IMR-90 (cell line): ENCODE measurements at regions not wholly inside any gene's neighbourhood (a gene's known extent, or its start where the extent isn't known, plus 50 kb on each side); places are given as distances from the start of the nearest gene placed in this dataset.

Experiments
- BHLHE40 ChIP-seq: fragments of 150-350 bp; IDR thresholded peaks from 2 replicates; pipeline ENCODE4 v1.6.1; 2016; ENCODE audit warnings: mild to moderate bottlenecking, low read depth, low read length
- MAFK ChIP-seq: IDR thresholded peaks from 2 replicates; pipeline ENCODE4 v1.6.1; 2012; ENCODE audit warnings: low read depth, low read length, improper control_type of control experiment
- MAZ ChIP-seq: IDR thresholded peaks from 2 replicates; pipeline ENCODE4 v1.6.1; 2012; ENCODE audit warnings: low read depth, mild to moderate bottlenecking, low read length, improper control_type of control experiment, moderate library complexity, borderline replicate concordance
- MXI1 ChIP-seq: IDR thresholded peaks from 2 replicates; pipeline ENCODE4 v1.6.1; 2012; ENCODE audit warnings: low read depth, mild to moderate bottlenecking, low read length, moderate library complexity, borderline replicate concordance
- POLR2A ChIP-seq: IDR thresholded peaks from 2 replicates; pipeline ENCODE4 v1.6.1; 2012; ENCODE audit warnings: mild to moderate bottlenecking, low read depth, low read length
- RAD21 ChIP-seq: IDR thresholded peaks from 2 replicates; pipeline ENCODE4 v1.6.1; 2012; ENCODE audit warnings: low read length, improper control_type of control experiment
- RCOR1 ChIP-seq: IDR thresholded peaks from 2 replicates; pipeline ENCODE4 v1.6.1; 2012; ENCODE audit warnings: mild to moderate bottlenecking, low read length, improper control_type of control experiment; ENCODE audit not compliant: insufficient replicate concordance
- RFX5 ChIP-seq: IDR thresholded peaks from 2 replicates; pipeline ENCODE4 v1.8.0; 2012; ENCODE audit warnings: low read depth, mild to moderate bottlenecking, low read length, moderate library complexity
- SMC3 ChIP-seq: fragments of 150-350 bp; IDR thresholded peaks from 2 replicates; pipeline ENCODE4 v1.6.1; 2016; ENCODE audit warnings: low read depth, mild to moderate bottlenecking, antibody characterized with exemption, low read length, moderate library complexity
- TF ChIP-seq, protein P1 (sequence below): conservative IDR thresholded peaks from 2 replicates; pipeline ENCODE4 v1.5.1; 2012; ENCODE audit warnings: mild to moderate bottlenecking, low read depth, low read length, improper control_type of control experiment
- TF ChIP-seq, protein P2 (sequence below): fragments of 150-350 bp; IDR thresholded peaks from 2 replicates; pipeline ENCODE4 v1.6.1; 2016; ENCODE audit warnings: low read depth, mild to moderate bottlenecking, low read length, moderate library complexity, borderline replicate concordance
- TF ChIP-seq, protein P3 (sequence below): fragments of 150-350 bp; IDR thresholded peaks from 2 replicates; pipeline ENCODE4 v1.6.1; 2017; ENCODE audit warnings: mild to moderate bottlenecking, antibody characterized with exemption, low read length, low read depth

DNA sequence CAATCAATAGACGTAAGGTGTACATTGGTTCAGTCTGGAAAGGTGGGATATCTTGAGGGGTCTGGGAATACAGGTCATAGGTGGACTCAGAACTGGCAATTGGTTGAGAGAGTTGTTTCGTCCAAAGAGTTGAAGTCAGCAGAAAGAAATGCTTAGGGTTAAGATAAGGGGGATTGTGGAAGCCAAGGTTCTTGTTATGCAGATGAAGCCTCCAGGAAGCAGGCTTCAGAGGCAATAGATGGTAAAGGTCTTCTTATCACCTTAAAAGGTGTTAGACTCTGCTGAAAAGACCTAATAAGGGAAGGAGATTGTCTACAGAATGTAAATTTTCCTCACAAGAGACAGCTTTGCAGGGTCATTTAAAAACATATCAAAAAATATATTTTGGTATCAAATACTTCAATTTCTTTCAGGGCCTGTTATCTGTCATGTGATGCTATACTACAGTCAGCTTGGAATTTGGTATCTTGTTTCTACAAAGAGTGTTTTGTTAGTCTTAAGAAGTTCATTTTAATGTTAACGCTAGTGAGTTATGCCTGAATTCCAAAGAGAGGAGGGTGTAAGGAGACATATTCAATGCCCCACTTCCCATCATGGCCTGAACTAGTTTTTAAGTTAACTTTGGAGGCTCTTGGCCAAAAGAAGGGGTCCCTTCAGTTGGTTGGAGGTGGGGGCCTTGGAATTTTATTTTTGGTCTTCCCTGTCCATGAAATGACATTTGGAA is 378.2 kb upstream of the ROBO2 start:
- no peak for TF ChIP-seq MAZ
- TF ChIP-seq, protein P1, sequence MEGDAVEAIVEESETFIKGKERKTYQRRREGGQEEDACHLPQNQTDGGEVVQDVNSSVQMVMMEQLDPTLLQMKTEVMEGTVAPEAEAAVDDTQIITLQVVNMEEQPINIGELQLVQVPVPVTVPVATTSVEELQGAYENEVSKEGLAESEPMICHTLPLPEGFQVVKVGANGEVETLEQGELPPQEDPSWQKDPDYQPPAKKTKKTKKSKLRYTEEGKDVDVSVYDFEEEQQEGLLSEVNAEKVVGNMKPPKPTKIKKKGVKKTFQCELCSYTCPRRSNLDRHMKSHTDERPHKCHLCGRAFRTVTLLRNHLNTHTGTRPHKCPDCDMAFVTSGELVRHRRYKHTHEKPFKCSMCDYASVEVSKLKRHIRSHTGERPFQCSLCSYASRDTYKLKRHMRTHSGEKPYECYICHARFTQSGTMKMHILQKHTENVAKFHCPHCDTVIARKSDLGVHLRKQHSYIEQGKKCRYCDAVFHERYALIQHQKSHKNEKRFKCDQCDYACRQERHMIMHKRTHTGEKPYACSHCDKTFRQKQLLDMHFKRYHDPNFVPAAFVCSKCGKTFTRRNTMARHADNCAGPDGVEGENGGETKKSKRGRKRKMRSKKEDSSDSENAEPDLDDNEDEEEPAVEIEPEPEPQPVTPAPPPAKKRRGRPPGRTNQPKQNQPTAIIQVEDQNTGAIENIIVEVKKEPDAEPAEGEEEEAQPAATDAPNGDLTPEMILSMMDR = no peak
- no peak for TF ChIP-seq POLR2A
- TF ChIP-seq, protein P2, sequence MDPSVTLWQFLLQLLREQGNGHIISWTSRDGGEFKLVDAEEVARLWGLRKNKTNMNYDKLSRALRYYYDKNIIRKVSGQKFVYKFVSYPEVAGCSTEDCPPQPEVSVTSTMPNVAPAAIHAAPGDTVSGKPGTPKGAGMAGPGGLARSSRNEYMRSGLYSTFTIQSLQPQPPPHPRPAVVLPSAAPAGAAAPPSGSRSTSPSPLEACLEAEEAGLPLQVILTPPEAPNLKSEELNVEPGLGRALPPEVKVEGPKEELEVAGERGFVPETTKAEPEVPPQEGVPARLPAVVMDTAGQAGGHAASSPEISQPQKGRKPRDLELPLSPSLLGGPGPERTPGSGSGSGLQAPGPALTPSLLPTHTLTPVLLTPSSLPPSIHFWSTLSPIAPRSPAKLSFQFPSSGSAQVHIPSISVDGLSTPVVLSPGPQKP = no peak
- no peak for TF ChIP-seq SMC3
- no peak for TF ChIP-seq RAD21
- TF ChIP-seq, protein P3, sequence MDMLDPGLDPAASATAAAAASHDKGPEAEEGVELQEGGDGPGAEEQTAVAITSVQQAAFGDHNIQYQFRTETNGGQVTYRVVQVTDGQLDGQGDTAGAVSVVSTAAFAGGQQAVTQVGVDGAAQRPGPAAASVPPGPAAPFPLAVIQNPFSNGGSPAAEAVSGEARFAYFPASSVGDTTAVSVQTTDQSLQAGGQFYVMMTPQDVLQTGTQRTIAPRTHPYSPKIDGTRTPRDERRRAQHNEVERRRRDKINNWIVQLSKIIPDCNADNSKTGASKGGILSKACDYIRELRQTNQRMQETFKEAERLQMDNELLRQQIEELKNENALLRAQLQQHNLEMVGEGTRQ = no peak
- no peak for TF ChIP-seq BHLHE40
- TF ChIP-seq MAFK = no peak
- TF ChIP-seq MXI1 = no peak
- TF ChIP-seq RFX5 = no peak
- TF ChIP-seq RCOR1 = no peak
